ENCODE measurements at regions not wholly inside any gene's neighbourhood (a gene's known extent, or its start where the extent isn't known, plus 50 kb on each side); places are given as distances from the start of the nearest gene placed in this dataset.

DNA sequence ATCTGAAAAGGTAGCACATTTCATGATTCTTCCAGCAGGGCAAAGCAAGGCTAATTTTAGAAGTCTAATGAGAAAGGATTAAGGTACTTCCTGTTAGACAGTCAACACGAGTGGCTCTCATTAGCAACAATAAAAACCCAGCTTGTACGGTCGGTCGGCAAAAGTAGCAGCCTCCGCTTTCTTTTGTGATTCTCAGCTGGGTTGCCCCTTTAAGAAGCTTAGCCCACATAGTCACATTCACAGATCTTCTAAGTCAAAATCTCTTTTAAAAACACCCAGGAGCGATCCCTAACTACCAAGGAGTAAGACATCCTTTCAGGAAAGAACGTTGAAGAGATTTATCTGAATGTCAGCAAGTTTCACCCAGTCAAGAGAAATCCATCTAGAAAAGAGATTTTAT lies 684.8 kb downstream of the DIAPH3 start:
- FAIRE-seq = no peak

DNA sequence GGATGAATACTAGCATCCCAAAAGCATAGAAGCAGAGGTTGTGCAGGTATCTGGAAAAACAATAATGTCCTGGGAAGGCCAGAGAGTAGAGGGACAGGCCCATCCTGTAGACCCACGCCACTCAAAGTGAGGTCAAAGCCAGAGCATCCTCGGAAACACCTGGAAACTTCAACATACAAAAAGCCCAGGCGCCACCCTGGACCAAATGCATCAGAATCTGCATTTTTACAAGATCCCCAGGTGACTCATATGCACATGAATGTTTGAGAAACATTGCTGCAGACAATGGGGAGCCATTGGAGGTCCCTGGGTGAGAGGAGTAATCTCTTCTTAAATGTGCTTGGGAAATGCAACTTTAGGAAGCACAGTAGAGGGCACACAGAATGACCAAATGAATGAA lies 684.1 kb downstream of the DIAPH3 start:
- no peak for FAIRE-seq

- FAIRE-seq = no peak
These were observed 683.1 kb downstream of the DIAPH3 start for GRCh38 chr13:59480396-59481259.

DNA sequence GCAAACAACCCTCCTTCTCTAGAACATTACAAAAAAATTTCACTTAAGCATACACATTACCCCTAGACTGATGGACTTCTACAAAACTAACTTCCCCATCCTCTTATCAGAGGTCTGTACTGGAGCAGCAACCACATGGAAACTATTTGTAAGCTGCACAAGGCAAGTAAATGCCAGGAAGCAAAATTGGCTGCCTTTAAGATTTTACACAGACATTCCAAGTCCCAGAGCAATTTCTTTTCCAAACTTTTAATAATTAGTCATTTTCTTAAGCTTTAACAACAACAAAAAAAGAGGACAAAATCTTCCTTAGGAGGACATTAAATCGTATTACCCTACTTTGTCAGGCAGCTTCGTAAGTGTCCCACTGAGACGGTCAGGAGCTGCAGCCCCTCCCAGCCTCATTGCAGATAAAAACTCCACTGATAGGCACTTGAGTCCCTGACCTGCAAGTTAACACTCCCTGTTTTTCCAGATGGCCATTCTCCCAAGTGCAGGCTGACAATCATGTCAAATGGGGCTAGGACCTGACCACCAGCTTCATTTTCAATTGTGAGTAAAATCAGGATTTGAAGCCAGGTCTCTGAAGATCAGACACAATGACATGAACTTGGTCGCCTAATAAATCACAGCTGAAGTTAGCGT lies 680.1 kb downstream of the DIAPH3 start:
- no peak for FAIRE-seq

DNA sequence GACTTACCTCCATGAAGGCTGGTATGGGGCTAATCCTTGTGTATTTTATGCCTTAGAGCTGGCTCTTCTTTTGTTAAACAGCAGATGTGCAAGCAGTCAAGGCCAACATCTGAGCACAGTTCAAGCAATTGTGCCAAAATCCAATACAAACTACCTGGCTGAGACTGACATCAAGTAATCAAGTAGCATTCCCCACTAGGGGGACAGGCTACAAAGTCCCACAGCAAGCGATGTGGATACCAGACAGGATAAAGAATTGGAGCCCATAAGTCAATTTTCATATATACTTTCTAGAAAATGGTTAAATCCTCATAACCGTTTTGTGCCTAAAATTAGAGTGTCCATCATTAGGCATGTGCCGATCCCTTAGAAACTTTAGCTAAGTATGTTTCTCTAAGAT lies 675.8 kb downstream of the DIAPH3 start:
- no peak for FAIRE-seq

GRCh38 chr13:59488436-59488835 lies 675.3 kb downstream of the DIAPH3 start:
- no peak for FAIRE-seq

DNA sequence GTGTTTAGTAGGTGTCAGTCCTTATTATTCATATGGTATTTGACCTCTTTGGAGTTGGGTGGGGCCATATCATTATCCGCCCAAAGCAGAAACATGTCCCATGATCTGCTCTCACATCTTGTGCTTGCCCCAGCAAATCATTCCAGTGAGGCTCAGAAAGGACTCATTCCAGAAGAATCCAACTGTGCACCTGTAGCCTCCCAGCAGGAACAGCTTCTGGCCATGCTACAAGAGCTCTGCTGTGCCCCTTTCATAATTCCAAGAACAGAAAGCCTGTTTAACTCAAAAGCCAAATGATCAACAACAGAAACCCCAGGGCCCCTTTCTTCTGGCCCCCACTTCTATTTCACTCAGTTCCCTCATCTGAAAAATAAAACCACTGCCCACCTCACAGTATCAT lies 673.1 kb downstream of the DIAPH3 start:
- no peak for FAIRE-seq

- no peak for FAIRE-seq
These were observed 671.6 kb downstream of the DIAPH3 start for GRCh38 chr13:59492030-59492636.

GRCh38 chr13:59493436-59493965 lies 670.2 kb downstream of the DIAPH3 start:
- no peak for FAIRE-seq

DNA sequence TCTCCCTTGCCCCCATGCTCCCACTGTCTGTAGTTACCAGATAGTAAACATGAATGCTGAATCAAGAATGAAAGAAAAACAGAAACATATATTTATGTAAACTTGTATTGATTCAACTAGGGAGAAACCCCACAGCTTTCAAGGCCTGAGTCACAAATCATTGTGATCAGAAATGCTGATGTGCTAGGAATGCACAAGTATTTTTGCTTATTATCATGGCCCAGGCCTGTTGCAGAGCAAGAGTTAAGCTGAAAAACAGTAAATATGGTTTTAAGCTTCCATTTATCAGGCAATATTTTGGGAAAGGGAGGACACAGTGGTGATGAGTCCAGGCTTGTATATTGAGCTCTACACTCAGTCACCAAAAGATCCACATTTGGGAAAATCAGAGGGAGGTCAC lies 669.6 kb downstream of the DIAPH3 start:
- no peak for FAIRE-seq

DNA sequence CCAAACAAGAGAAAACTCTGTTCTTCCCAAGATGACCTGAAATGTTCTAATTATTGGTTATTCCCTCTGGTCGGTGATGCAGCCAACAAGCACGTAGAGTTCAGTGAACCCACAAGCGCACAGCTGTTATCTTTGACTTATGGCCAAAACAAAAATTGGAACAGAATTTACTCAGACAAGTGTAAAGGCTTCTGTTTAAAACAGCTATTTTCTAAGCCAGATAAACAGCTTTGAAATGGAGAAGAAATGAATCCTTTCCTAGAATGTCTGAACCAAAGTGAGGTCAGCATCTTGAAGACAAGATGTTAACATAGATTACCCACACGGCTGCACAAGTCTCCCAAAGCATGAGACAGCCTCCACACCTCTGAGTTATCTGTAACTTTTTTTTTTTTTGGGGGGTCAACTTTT lies 669.2 kb downstream of the DIAPH3 start:
- no peak for FAIRE-seq

GRCh38 chr13:59495299-59495698 lies 668.4 kb downstream of the DIAPH3 start:
- FAIRE-seq = no peak

GRCh38 chr13:59495936-59496512 lies 667.7 kb downstream of the DIAPH3 start:
- no peak for FAIRE-seq

- no peak for FAIRE-seq
These were observed 666.0 kb downstream of the DIAPH3 start for GRCh38 chr13:59497621-59498247.

GRCh38 chr13:59501004-59501403 lies 662.7 kb downstream of the DIAPH3 start:
- no peak for FAIRE-seq

DNA sequence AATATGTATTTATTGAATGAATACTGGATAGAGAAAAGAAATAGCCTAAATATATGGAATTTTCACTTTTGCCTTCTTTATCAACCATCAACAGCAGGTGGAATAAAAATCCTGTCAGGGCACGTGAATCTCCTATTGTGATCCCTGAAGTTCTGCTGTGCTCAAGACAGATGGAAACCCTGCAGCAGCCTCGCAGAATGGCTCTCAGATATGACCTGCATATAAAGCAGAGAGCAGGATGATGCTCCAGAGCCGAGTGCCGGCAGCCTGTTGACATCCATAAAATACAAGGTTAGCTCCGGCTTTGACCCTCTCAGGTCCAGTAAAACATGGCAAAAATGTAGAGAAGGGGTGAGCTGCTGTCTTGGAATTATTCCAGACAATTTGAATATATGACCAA lies 659.3 kb downstream of the DIAPH3 start:
- FAIRE-seq = no peak

DNA sequence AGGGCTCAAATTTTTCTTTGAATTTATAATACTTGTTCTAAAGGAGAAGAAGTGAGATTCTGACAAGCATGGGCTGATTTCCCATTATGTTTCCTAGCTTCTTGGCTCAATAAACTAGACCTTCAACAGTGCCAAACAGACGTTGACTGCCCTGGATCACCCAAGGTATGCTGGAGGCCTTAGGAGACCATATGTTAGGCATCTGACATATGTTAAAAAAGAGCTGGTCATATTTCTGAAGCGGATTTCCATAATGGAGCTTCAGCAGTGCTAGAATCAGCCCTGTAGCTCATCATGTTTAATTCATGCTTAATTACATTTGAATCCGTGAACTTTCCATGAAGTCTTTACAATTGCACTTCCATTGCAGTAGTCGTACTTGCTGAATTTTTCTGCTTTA lies 653.3 kb downstream of the DIAPH3 start:
- no peak for FAIRE-seq

DNA sequence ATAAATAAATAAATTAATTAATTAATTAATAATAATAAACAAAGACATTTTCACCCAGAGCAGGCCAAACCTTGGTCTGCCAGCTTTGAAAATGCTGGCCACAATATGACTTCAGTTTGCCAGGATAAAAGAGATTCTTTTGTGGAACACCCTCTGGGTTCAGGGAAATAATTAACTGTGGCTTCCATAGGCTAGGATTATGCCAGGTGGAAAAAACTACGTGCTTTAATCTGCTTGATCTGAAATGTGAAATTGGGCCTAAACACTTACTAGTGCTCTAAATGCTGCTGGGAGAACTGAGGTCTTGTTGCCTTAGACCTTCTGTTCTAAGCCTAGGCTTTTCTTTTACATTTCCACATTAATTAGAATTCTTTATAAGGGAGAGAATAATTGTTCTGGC lies 650.0 kb downstream of the DIAPH3 start:
- FAIRE-seq = no peak

- no peak for FAIRE-seq
These were observed 649.4 kb downstream of the DIAPH3 start for GRCh38 chr13:59514316-59514715.

- no peak for FAIRE-seq
These were observed 643.9 kb downstream of the DIAPH3 start for GRCh38 chr13:59519819-59520218.

DNA sequence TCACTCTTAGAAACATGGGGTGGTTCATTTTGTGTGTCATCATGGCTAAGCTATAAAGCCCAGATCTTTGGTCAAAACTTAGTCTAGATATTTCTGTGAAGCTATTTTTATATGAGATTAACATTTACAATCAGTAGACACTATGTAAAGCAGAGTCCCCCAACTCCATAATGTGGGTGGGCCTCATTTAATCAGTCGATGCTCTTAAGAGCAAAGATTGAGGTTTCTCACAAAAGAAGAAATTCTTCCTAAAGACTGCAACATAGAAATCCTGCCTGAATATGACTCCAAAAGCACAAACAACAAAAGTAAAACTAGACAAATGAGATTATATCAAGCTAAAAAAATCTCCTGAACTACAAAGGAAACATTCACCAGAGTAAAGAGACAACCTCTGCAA lies 642.2 kb downstream of the DIAPH3 start:
- no peak for FAIRE-seq

GRCh38 chr13:59522652-59523051 lies 641.1 kb downstream of the DIAPH3 start:
- no peak for FAIRE-seq

- no peak for FAIRE-seq
These were observed 636.2 kb downstream of the DIAPH3 start for GRCh38 chr13:59527500-59527899.
